GM12878 (cell line): ENCODE measurements at regions not wholly inside any gene's neighbourhood (a gene's known extent, or its start where the extent isn't known, plus 50 kb on each side); places are given as distances from the start of the nearest gene placed in this dataset.

Experiments
- ATAC-seq: fragments of 200-7000 bp; cut with Tn5 transposase; 3 replicates; pipeline ENCODE4 v1.9.1; 2020; ENCODE audit warnings: mild to moderate bottlenecking, moderate library complexity
- BruUV-seq: library from RNA; stranded (reverse); fragments of 400-500 nt; replicated peaks from 2 replicates; lab custom pipeline; 2021; lab: Mats Ljungman, UMichigan
- CTCF ChIA-PET: fragments of 300-600 bp; sonication (Branson Sonifier 250); formaldehyde crosslinking; extraction: SDS; loops from one replicate; lab custom pipeline; 2021; ENCODE audit warnings: inconsistent platforms; lab: Yijun Ruan, JAX
- POLR2A ChIA-PET: fragments of 350-600 bp; formaldehyde crosslinking; extraction: SDS; loops from one replicate; lab custom pipeline; 2021; ENCODE audit warnings: inconsistent platforms; lab: Charles Lee
- RAD21 ChIA-PET: fragments of 300-600 bp; sonication (Branson Sonifier 250); formaldehyde crosslinking; loops from one replicate; lab custom pipeline; 2023; ENCODE audit warnings: antibody characterized with exemption; ENCODE audit not compliant: unreplicated experiment; lab: Charles Lee
- SMC1A ChIA-PET: fragments of 300-600 bp; sonication (Branson Sonifier 250); formaldehyde crosslinking; loops from one replicate; lab custom pipeline; 2023; ENCODE audit not compliant: unreplicated experiment, uncharacterized antibody; lab: Charles Lee
- DNase-seq: peaks from one replicate; pipeline ENCODE4 v3.0.0-alpha.2; 2011; ENCODE audit warnings: low read depth, low spot score
- FAIRE-seq: peaks from 3 replicates; lab custom pipeline; 2011; peaks lifted over from hg19 to GRCh38; lab: Jason Lieb, UNC
- H2AFZ ChIP-seq: 2 replicates; pipeline ENCODE4 v1.6.0; 2011; ENCODE audit warnings: low read depth, low read length, control low read depth; ENCODE audit not compliant: control insufficient read depth
- H3K27ac ChIP-seq: 2 replicates; pipeline ENCODE4 v1.5.1; 2011; ENCODE audit warnings: control low read depth; ENCODE audit not compliant: control insufficient read depth, insufficient read depth
- H3K27me3 ChIP-seq, 2 experiments: replicated peaks in 1 of 2; 2 replicates each; pipeline versions ENCODE4 v1.6.0 to v1.6.1; 2011; ENCODE audit warnings: low read length in 1 of 2; ENCODE audit not compliant: control insufficient read depth in 2 of 2, insufficient read depth in 2 of 2
- H3K36me3 ChIP-seq, 2 experiments: 2 replicates each; pipeline ENCODE4 v1.5.1; 2011; ENCODE audit warnings: low read length in 1 of 2; ENCODE audit not compliant: control insufficient read depth in 2 of 2, insufficient read depth in 2 of 2
- H3K4me1 ChIP-seq: 2 replicates; pipeline ENCODE4 v1.6.1; 2011; ENCODE audit warnings: mild to moderate bottlenecking, low read length, moderate library complexity, mixed read lengths; ENCODE audit not compliant: control insufficient read depth, insufficient read depth
- H3K4me2 ChIP-seq: 2 replicates; pipeline ENCODE4 v1.6.0; 2011; ENCODE audit warnings: control low read depth; ENCODE audit not compliant: control insufficient read depth, insufficient read depth
- H3K4me3 ChIP-seq: fragments of 200-600 bp; sonication (generic); 2 replicates; pipeline ENCODE4 v1.5.1; 2016
- H3K79me2 ChIP-seq: 2 replicates; pipeline ENCODE4 v1.6.0; 2011; ENCODE audit warnings: low read length; ENCODE audit not compliant: control insufficient read depth, insufficient read depth
- H3K9ac ChIP-seq: 2 replicates; pipeline ENCODE4 v1.8.0; 2011; ENCODE audit warnings: low read length, control low read depth, mixed read lengths; ENCODE audit not compliant: control insufficient read depth, insufficient read depth
- H3K9me3 ChIP-seq: replicated peaks from 3 replicates; pipeline ENCODE4 v1.5.1; 2011; ENCODE audit warnings: mild to moderate bottlenecking, low read length; ENCODE audit not compliant: control insufficient read depth, insufficient read depth
- H4K20me1 ChIP-seq: 2 replicates; pipeline ENCODE4 v1.6.0; 2011; ENCODE audit not compliant: control insufficient read depth, insufficient read depth
- ASH2L ChIP-seq: fragments of 300-600, 200-600 bp; sonication (generic); IDR thresholded peaks from 2 replicates; pipeline ENCODE4 v1.6.1; 2017; ENCODE audit warnings: low read depth, mild to moderate bottlenecking, borderline replicate concordance
- BCL11A ChIP-seq: IDR thresholded peaks from 2 replicates; pipeline ENCODE4 v1.6.1; 2011; ENCODE audit warnings: low read depth, low read length
- CHD4 ChIP-seq: fragments of 200-600 bp; sonication (generic); IDR thresholded peaks from 2 replicates; pipeline ENCODE4 v1.6.1; 2016; ENCODE audit warnings: mild to moderate bottlenecking
- EZH2 ChIP-seq: IDR thresholded peaks from 2 replicates; pipeline ENCODE4 v1.6.1; 2012; ENCODE audit warnings: low read depth, mild to moderate bottlenecking, control low read depth, inconsistent platforms, low read length, borderline replicate concordance; ENCODE audit not compliant: control insufficient read depth
- IRF3 ChIP-seq: fragments of 450-650 bp; IDR thresholded peaks from 2 replicates; pipeline ENCODE4 v1.6.1; 2014; ENCODE audit warnings: mild to moderate bottlenecking
- RUNX3 ChIP-seq: IDR thresholded peaks from 2 replicates; pipeline ENCODE4 v1.6.1; 2012; ENCODE audit warnings: low read length, inconsistent platforms
- TARDBP ChIP-seq: IDR thresholded peaks from 2 replicates; pipeline ENCODE4 v1.6.1; 2016; ENCODE audit warnings: borderline replicate concordance
- ZBTB33 ChIP-seq: fragments of 450-650 bp; IDR thresholded peaks from 2 replicates; pipeline ENCODE4 v1.6.1; 2017; ENCODE audit warnings: mild to moderate bottlenecking
- ZBTB4 ChIP-seq: fragments of 450-650 bp; formaldehyde crosslinking; IDR thresholded peaks from 2 replicates; pipeline ENCODE4 v1.4.0; 2022; ENCODE audit warnings: mild to moderate bottlenecking, moderate library complexity
- ZNF217 ChIP-seq: fragments of 450-650 bp; IDR thresholded peaks from 2 replicates; pipeline ENCODE4 v1.6.1; 2017; ENCODE audit warnings: antibody characterized with exemption, mild to moderate bottlenecking
- WGBS: methylation state at CpG from one replicate; pipeline ENCODE4 v1.1.6; 2016; ENCODE audit warnings: low lambda C conversion rate; ENCODE audit not compliant: insufficient replicate concordance, insufficient coverage; ENCODE audit errors: missing lambda C conversion rate; 5-methylcytosine and 5-hydroxymethylcytosine counted together
- in situ Hi-C: fragments of 300-500 bp; cut with MboI; formaldehyde crosslinking; loops from 9 replicates; pipeline ENCODE4 v1.14.3; 2018; ENCODE audit warnings: mixed read lengths
- intact Hi-C: fragments of 100-400 bp; cut with micrococcal nuclease; formaldehyde crosslinking; loops from one replicate; pipeline ENCODE4 v1.14.2; 2022; ENCODE audit not compliant: unreplicated experiment
- TF ChIP-seq, protein P1 (sequence below): fragments of 150-350 bp; IDR thresholded peaks from 2 replicates; pipeline ENCODE4 v1.6.1; 2014; ENCODE audit warnings: mild to moderate bottlenecking, low read depth, low read length

DNA sequence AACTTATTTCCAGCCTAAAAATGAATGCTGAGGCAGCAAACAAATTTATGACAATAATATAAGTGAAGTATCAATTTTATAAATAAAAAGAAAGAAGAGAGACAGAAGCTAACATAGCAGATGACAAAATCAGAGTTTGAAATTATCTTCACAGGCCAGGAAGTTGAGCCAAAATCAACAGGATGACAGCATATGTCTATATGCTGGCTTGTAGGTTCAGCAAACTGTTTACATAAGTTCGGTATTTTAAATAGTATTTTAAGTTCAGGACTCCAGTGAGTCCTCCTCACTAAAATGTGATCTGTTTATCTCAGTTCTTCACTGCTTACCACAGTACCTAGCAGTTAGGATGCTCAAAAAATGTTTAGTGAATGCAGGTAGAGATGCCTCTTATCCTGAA, 359.6 kb upstream of the SMC2 start:
- TF ChIP-seq IRF3 (no peak), ZBTB33 (no peak), ASH2L (no peak), RUNX3 (no peak), ZBTB4 (CRISPR knock-in tag) (no peak), ZNF217 (no peak), BCL11A (no peak), EZH2 (no peak), TARDBP (no peak), CHD4 (no peak)
- TF ChIP-seq, protein P1, sequence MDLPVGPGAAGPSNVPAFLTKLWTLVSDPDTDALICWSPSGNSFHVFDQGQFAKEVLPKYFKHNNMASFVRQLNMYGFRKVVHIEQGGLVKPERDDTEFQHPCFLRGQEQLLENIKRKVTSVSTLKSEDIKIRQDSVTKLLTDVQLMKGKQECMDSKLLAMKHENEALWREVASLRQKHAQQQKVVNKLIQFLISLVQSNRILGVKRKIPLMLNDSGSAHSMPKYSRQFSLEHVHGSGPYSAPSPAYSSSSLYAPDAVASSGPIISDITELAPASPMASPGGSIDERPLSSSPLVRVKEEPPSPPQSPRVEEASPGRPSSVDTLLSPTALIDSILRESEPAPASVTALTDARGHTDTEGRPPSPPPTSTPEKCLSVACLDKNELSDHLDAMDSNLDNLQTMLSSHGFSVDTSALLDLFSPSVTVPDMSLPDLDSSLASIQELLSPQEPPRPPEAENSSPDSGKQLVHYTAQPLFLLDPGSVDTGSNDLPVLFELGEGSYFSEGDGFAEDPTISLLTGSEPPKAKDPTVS = no peak
- ChIA-PET RAD21 (no interaction called here), SMC1A (no interaction called here), POLR2A (no interaction called here), CTCF (no interaction called here)
- Histone ChIP-seq H3K9ac (no peak overlapping the region), H3K4me3 (no peak overlapping the region), H3K27ac (no peak overlapping the region), H2AFZ (no peak overlapping the region), H3K36me3 (no peaks in the 10 kb centered on the region), H4K20me1 (no peaks in the 10 kb centered on the region), H3K27me3 (no peaks in the 10 kb centered on the region), H3K4me1 (no peaks in the 10 kb centered on the region), H3K9me3 (no peaks in the 10 kb centered on the region), H3K4me2 (no peak overlapping the region), H3K79me2 (no peaks in the 10 kb centered on the region)
- no peak for DNase-seq
- no TSS peak for BruUV-seq
- ATAC-seq = no peak
- WGBS = 0% methylated on average over 1 of the region's 1 CpG
- FAIRE-seq = no peak
- in situ Hi-C loops = no loop called here
- intact Hi-C loops = no loop called here
